Hepatocyte (in vitro differentiated cells): ENCODE measurements at regions not wholly inside any gene's neighbourhood (a gene's known extent, or its start where the extent isn't known, plus 50 kb on each side); places are given as distances from the start of the nearest gene placed in this dataset.

Experiments used
- EZH2 ChIP-seq: fragments of 200-600 bp; sonication (generic); IDR thresholded peaks from 2 replicates; pipeline ENCODE4 v1.6.1; 2016; ENCODE audit warnings: antibody characterized with exemption, mild to moderate bottlenecking, borderline replicate concordance
- EZH2phosphoT487 ChIP-seq: fragments of 200-600 bp; sonication (generic); IDR thresholded peaks from one replicate; pipeline ENCODE4 v1.6.1; 2018; ENCODE audit warnings: antibody characterized with exemption, mild to moderate bottlenecking, low read depth, moderate library complexity; ENCODE audit not compliant: unreplicated experiment, severe bottlenecking
- TF ChIP-seq, protein P1 (sequence below): fragments of 200-600 bp; sonication (generic); IDR thresholded peaks from 2 replicates; pipeline ENCODE4 v1.5.1; 2016; ENCODE audit warnings: antibody characterized with exemption, mild to moderate bottlenecking; ENCODE audit not compliant: poor library complexity

DNA sequence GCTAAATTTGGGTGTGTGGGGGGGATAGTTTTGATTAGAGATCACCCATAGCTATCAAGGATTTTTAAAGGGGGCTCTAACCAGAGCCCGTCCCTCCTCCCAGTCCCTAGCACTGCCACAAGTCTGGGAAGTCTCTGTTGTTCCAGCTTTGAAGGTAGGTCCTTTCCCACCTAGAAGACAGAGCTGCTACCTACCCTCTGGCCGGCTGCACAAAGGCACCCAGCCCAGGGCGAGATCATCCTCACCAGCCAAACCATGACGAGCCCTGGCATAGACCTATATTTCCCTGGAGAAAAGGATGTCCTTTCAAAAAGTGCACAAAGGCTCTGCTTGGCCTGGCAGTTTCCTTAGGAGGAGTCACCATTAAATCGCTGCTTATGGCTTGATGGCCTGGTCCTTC, 147.8 kb downstream of the CYP26A1 start:
- TF ChIP-seq, protein P1, sequence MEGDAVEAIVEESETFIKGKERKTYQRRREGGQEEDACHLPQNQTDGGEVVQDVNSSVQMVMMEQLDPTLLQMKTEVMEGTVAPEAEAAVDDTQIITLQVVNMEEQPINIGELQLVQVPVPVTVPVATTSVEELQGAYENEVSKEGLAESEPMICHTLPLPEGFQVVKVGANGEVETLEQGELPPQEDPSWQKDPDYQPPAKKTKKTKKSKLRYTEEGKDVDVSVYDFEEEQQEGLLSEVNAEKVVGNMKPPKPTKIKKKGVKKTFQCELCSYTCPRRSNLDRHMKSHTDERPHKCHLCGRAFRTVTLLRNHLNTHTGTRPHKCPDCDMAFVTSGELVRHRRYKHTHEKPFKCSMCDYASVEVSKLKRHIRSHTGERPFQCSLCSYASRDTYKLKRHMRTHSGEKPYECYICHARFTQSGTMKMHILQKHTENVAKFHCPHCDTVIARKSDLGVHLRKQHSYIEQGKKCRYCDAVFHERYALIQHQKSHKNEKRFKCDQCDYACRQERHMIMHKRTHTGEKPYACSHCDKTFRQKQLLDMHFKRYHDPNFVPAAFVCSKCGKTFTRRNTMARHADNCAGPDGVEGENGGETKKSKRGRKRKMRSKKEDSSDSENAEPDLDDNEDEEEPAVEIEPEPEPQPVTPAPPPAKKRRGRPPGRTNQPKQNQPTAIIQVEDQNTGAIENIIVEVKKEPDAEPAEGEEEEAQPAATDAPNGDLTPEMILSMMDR, result no peak
- TF ChIP-seq EZH2phosphoT487 (no peak), EZH2 (no peak)
